ENCODE measurements at regions not wholly inside any gene's neighbourhood (a gene's known extent, or its start where the extent isn't known, plus 50 kb on each side); places are given as distances from the start of the nearest gene placed in this dataset.
A peak's percentile ranks its signal among the peaks of the same experiment; 100 is the strongest.
"Not testable (repeated sequence)": the region's sequence is repeated elsewhere in the genome, so short reads cannot be mapped to it uniquely, and the experiment has no call there.

GRCh38 chr21:14825514-14825974, 239.3 kb downstream of the NRIP1 start:
- no peak for DNase-seq

- DNase-seq, result no peak
Observed at GRCh38 chr21:14824126-14824525, 240.7 kb downstream of the NRIP1 start.

- DNase-seq, result no peak
Observed at GRCh38 chr21:14817311-14817710, 247.5 kb downstream of the NRIP1 start.

GRCh38 chr21:14814991-14815390, 249.8 kb downstream of the NRIP1 start:
- DNase-seq, result no peak

- DNase-seq, result no peak
Observed at GRCh38 chr21:14814282-14814681, 250.5 kb downstream of the NRIP1 start.

- not testable (repeated sequence) for DNase-seq
Observed at GRCh38 chr21:14804170-14804569, 258.1 kb upstream of the SAMSN1 start.

GRCh38 chr21:14797543-14797942, 251.4 kb upstream of the SAMSN1 start:
- DNase-seq, result no peak

GRCh38 chr21:14787312-14787711, 241.2 kb upstream of the SAMSN1 start:
- no peak for DNase-seq

GRCh38 chr21:14785679-14786078, 239.6 kb upstream of the SAMSN1 start:
- no peak for DNase-seq

GRCh38 chr21:14773777-14774345, 227.7 kb upstream of the SAMSN1 start:
- DNase-seq, result peak; percentile 20

GRCh38 chr21:14771593-14771992, 225.5 kb upstream of the SAMSN1 start:
- DNase-seq, result no peak

- DNase-seq, result no peak
Observed at GRCh38 chr21:14768042-14768441, 221.9 kb upstream of the SAMSN1 start.

- DNase-seq, result no peak
Observed at GRCh38 chr21:14767192-14767852, 221.2 kb upstream of the SAMSN1 start.

- no peak for DNase-seq
Observed at GRCh38 chr21:14766241-14766640, 220.1 kb upstream of the SAMSN1 start.

GRCh38 chr21:14763695-14764064, 217.6 kb upstream of the SAMSN1 start:
- no peak for DNase-seq

- DNase-seq, result no peak
Observed at GRCh38 chr21:14762734-14763694, 216.9 kb upstream of the SAMSN1 start.

GRCh38 chr21:14762327-14762726, 216.2 kb upstream of the SAMSN1 start:
- no peak for DNase-seq

GRCh38 chr21:14759285-14759684, 213.2 kb upstream of the SAMSN1 start:
- DNase-seq, result no peak

GRCh38 chr21:14758849-14759248, 212.7 kb upstream of the SAMSN1 start:
- DNase-seq, result no peak

GRCh38 chr21:14757533-14758327, 211.6 kb upstream of the SAMSN1 start:
- no peak for DNase-seq

GRCh38 chr21:14755086-14755485, 209.0 kb upstream of the SAMSN1 start:
- DNase-seq, result no peak

GRCh38 chr21:14754682-14755081, 208.6 kb upstream of the SAMSN1 start:
- DNase-seq, result no peak

- no peak for DNase-seq
Observed at GRCh38 chr21:14754259-14754604, 208.1 kb upstream of the SAMSN1 start.
